ENCODE measurements at regions not wholly inside any gene's neighbourhood (a gene's known extent, or its start where the extent isn't known, plus 50 kb on each side); places are given as distances from the start of the nearest gene placed in this dataset.

DNA sequence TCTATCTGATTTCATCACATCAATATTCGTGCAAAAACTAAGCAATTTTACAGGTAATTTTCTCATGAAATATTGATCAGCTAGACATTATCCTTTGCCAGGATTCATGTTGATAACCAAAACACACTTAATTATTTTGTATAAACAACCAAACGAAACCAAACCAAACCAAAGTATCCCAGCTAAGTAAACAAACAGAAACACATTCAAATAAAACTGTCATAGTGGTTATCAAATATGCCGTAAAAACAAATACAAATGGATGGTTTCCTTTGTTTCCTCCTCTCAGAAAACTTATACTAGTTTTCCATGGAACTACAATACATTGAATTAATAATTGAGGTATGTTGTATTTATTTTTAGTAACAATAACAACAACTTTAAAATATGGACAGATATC lies 777.4 kb downstream of the DSC3 start:
- TF ChIP-seq, protein P1, sequence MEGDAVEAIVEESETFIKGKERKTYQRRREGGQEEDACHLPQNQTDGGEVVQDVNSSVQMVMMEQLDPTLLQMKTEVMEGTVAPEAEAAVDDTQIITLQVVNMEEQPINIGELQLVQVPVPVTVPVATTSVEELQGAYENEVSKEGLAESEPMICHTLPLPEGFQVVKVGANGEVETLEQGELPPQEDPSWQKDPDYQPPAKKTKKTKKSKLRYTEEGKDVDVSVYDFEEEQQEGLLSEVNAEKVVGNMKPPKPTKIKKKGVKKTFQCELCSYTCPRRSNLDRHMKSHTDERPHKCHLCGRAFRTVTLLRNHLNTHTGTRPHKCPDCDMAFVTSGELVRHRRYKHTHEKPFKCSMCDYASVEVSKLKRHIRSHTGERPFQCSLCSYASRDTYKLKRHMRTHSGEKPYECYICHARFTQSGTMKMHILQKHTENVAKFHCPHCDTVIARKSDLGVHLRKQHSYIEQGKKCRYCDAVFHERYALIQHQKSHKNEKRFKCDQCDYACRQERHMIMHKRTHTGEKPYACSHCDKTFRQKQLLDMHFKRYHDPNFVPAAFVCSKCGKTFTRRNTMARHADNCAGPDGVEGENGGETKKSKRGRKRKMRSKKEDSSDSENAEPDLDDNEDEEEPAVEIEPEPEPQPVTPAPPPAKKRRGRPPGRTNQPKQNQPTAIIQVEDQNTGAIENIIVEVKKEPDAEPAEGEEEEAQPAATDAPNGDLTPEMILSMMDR (IDR thresholded peaks at IDR 0.05): no peak
- no peak for TF ChIP-seq POLR2A (IDR thresholded peaks at IDR 0.05)

Data from uterus (tissue), 2 donors.